ENCODE measurements at regions not wholly inside any gene's neighbourhood (a gene's known extent, or its start where the extent isn't known, plus 50 kb on each side); places are given as distances from the start of the nearest gene placed in this dataset.
"Not testable (repeated sequence)": the region's sequence is repeated elsewhere in the genome, so short reads cannot be mapped to it uniquely, and the experiment has no call there.

- DNase-seq (ENCODE audit: low read depth): no peak
- Histone ChIP-seq H3K36me3 (ENCODE audit: control insufficient read depth, insufficient read depth, low read length) (no peaks in the 10 kb centered on the region), H3K4me3 (ENCODE audit: low read depth, low read length) (no peak overlapping the region), H3K27me3 (ENCODE audit: control insufficient read depth, insufficient read depth, low read length) (no peaks in the 10 kb centered on the region)
- no peak for TF ChIP-seq CTCF (IDR thresholded peaks at IDR 0.05; ENCODE audit: insufficient read depth, low read length, poor library complexity, severe bottlenecking)
These were observed 270.0 kb downstream of the GOLGA6L6 start for GRCh38 chr15:20271647-20272046.

GRCh38 chr15:20269956-20270355, 271.6 kb downstream of the GOLGA6L6 start:
- not testable (repeated sequence) for H3K36me3 ChIP-seq (ENCODE audit: control insufficient read depth, insufficient read depth, low read length); DNase-seq (ENCODE audit: low read depth); H3K27me3 ChIP-seq (ENCODE audit: control insufficient read depth, insufficient read depth, low read length); H3K4me3 ChIP-seq (ENCODE audit: low read depth, low read length)

- H3K36me3 ChIP-seq (ENCODE audit: control insufficient read depth, insufficient read depth, low read length); DNase-seq (ENCODE audit: low read depth); H3K4me3 ChIP-seq (ENCODE audit: low read depth, low read length); H3K27me3 ChIP-seq (ENCODE audit: control insufficient read depth, insufficient read depth, low read length): not testable (repeated sequence)
These were observed 273.6 kb downstream of the GOLGA6L6 start for GRCh38 chr15:20267996-20268395.

- not testable (repeated sequence) for H3K36me3 ChIP-seq (ENCODE audit: control insufficient read depth, insufficient read depth, low read length); H3K27me3 ChIP-seq (ENCODE audit: control insufficient read depth, insufficient read depth, low read length); H3K4me3 ChIP-seq (ENCODE audit: low read depth, low read length); DNase-seq (ENCODE audit: low read depth)
These were observed 274.4 kb downstream of the GOLGA6L6 start for GRCh38 chr15:20267051-20267730.

- DNase-seq (ENCODE audit: low read depth); H3K27me3 ChIP-seq (ENCODE audit: control insufficient read depth, insufficient read depth, low read length); H3K4me3 ChIP-seq (ENCODE audit: low read depth, low read length): not testable (repeated sequence)
These were observed 275.9 kb downstream of the GOLGA6L6 start for GRCh38 chr15:20265710-20266109.

GRCh38 chr15:20261321-20262280, 280.0 kb downstream of the GOLGA6L6 start:
- H3K27me3 ChIP-seq (ENCODE audit: control insufficient read depth, insufficient read depth, low read length); H3K36me3 ChIP-seq (ENCODE audit: control insufficient read depth, insufficient read depth, low read length); H3K4me3 ChIP-seq (ENCODE audit: low read depth, low read length); DNase-seq (ENCODE audit: low read depth): not testable (repeated sequence)

More at GRCh38 chr15:20265710-20266109, 275.9 kb downstream of the GOLGA6L6 start:
- not testable (repeated sequence) for H3K36me3 ChIP-seq (ENCODE audit: control insufficient read depth, insufficient read depth, low read length)

GRCh38 chr15:20260650-20261049, 280.9 kb downstream of the GOLGA6L6 start:
- not testable (repeated sequence) for H3K36me3 ChIP-seq (ENCODE audit: control insufficient read depth, insufficient read depth, low read length); H3K4me3 ChIP-seq (ENCODE audit: low read depth, low read length); H3K27me3 ChIP-seq (ENCODE audit: control insufficient read depth, insufficient read depth, low read length); DNase-seq (ENCODE audit: low read depth)

GRCh38 chr15:20259559-20260190, 281.9 kb downstream of the GOLGA6L6 start:
- not testable (repeated sequence) for DNase-seq (ENCODE audit: low read depth); H3K4me3 ChIP-seq (ENCODE audit: low read depth, low read length)

GRCh38 chr15:20256394-20256793, 285.2 kb downstream of the GOLGA6L6 start:
- H3K27me3 ChIP-seq (ENCODE audit: control insufficient read depth, insufficient read depth, low read length); H3K4me3 ChIP-seq (ENCODE audit: low read depth, low read length); DNase-seq (ENCODE audit: low read depth); H3K36me3 ChIP-seq (ENCODE audit: control insufficient read depth, insufficient read depth, low read length): not testable (repeated sequence)

More at GRCh38 chr15:20259559-20260190, 281.9 kb downstream of the GOLGA6L6 start:
- not testable (repeated sequence) for H3K36me3 ChIP-seq (ENCODE audit: control insufficient read depth, insufficient read depth, low read length); H3K27me3 ChIP-seq (ENCODE audit: control insufficient read depth, insufficient read depth, low read length)

- not testable (repeated sequence) for H3K4me3 ChIP-seq (ENCODE audit: low read depth, low read length); H3K36me3 ChIP-seq (ENCODE audit: control insufficient read depth, insufficient read depth, low read length); DNase-seq (ENCODE audit: low read depth); H3K27me3 ChIP-seq (ENCODE audit: control insufficient read depth, insufficient read depth, low read length)
These were observed 286.0 kb downstream of the GOLGA6L6 start for GRCh38 chr15:20255641-20256040.

- not testable (repeated sequence) for H3K4me3 ChIP-seq (ENCODE audit: low read depth, low read length); DNase-seq (ENCODE audit: low read depth); H3K27me3 ChIP-seq (ENCODE audit: control insufficient read depth, insufficient read depth, low read length); H3K36me3 ChIP-seq (ENCODE audit: control insufficient read depth, insufficient read depth, low read length)
These were observed 288.5 kb downstream of the GOLGA6L6 start for GRCh38 chr15:20253047-20253615.

GRCh38 chr15:20252040-20252439, 289.6 kb downstream of the GOLGA6L6 start:
- DNase-seq (ENCODE audit: low read depth); H3K36me3 ChIP-seq (ENCODE audit: control insufficient read depth, insufficient read depth, low read length); H3K27me3 ChIP-seq (ENCODE audit: control insufficient read depth, insufficient read depth, low read length); H3K4me3 ChIP-seq (ENCODE audit: low read depth, low read length): not testable (repeated sequence)
